B cell (primary cell): ENCODE measurements at regions not wholly inside any gene's neighbourhood (a gene's known extent, or its start where the extent isn't known, plus 50 kb on each side); places are given as distances from the start of the nearest gene placed in this dataset.

Experiments
- ATAC-seq: fragments of 200-7000 bp; cut with Tn5 transposase; one replicate; pipeline ENCODE4 v1.10.0; 2021; ENCODE audit warnings: low read depth, mild to moderate bottlenecking, moderate number of reproducible peaks, moderate library complexity
- CTCF ChIA-PET: fragments of 350-600 bp; sonication (Branson Sonifier 250); formaldehyde crosslinking; loops from one replicate; lab custom pipeline; 2021; ENCODE audit warnings: antibody characterized with exemption, inconsistent platforms; lab: Charles Lee
- POLR2A ChIA-PET: fragments of 350-600 bp; sonication (Branson Sonifier 250); formaldehyde crosslinking; loops from one replicate; lab custom pipeline; 2021; ENCODE audit warnings: antibody characterized with exemption; lab: Charles Lee
- DNase-seq: peaks from one replicate; pipeline ENCODE4 v3.0.0; 2013
- H2AFZ ChIP-seq: 2 replicates; pipeline ENCODE4 v1.6.1; 2012; ENCODE audit warnings: mild to moderate bottlenecking, low read depth, low read length; ENCODE audit not compliant: insufficient read depth, poor library complexity, severe bottlenecking
- H3K27ac ChIP-seq, 2 donors: 1 replicate in 1 of 2; 2 replicates in 1 of 2; pipeline ENCODE4 v1.5.1; 2012 to 2013; ENCODE audit warnings: low read length in 2 of 2, mild to moderate bottlenecking in 2 of 2, moderate library complexity in 1 of 2
- H3K27me3 ChIP-seq, 4 experiments: fragments of 200-600 bp in 1 of 4; sonication (generic) in 1 of 4; replicated peaks in 1 of 4; 1 replicate in 2 of 4; 2 replicates in 2 of 4; pipeline versions ENCODE4 v1.6.1 to v1.7.0; 2013 to 2016; ENCODE audit warnings: low read length in 3 of 4, mild to moderate bottlenecking in 2 of 4, mixed read lengths in 1 of 4, moderate library complexity in 1 of 4; ENCODE audit not compliant: insufficient read depth in 4 of 4, control insufficient read depth in 3 of 4; ENCODE audit errors: control extremely low read depth in 1 of 4
- H3K36me3 ChIP-seq, 2 experiments: replicated peaks in 1 of 2; 1 replicate in 1 of 2; 2 replicates in 1 of 2; pipeline versions ENCODE4 v1.6.1 to v1.7.1; 2013; ENCODE audit warnings: low read length in 1 of 2; ENCODE audit not compliant: insufficient read depth in 2 of 2, control insufficient read depth in 1 of 2; ENCODE audit errors: control extremely low read depth in 1 of 2, extremely low read depth in 1 of 2
- H3K4me1 ChIP-seq, 2 donors: fragments of 200-600 bp in 1 of 2; sonication (generic) in 1 of 2; 1 replicate in 1 of 2; 2 replicates in 1 of 2; pipeline versions ENCODE4 v1.5.1 to v1.6.1; 2013 to 2017; ENCODE audit warnings: low read length in 2 of 2; ENCODE audit not compliant: control insufficient read depth in 2 of 2, insufficient read depth in 2 of 2
- H3K4me2 ChIP-seq: replicated peaks from 2 replicates; pipeline ENCODE3; 2012; ENCODE audit warnings: mild to moderate bottlenecking, low read depth, low read length; ENCODE audit not compliant: poor library complexity, severe bottlenecking
- H3K4me3 ChIP-seq, 5 experiments: fragments of 200-600 bp in 1 of 5; sonication (generic) in 1 of 5; 1 replicate in 3 of 5; 2 replicates in 2 of 5; pipeline versions ENCODE4 v1.5.1 to v1.7.0; 2011 to 2016; ENCODE audit warnings: low read length in 4 of 5, mild to moderate bottlenecking in 4 of 5, low read depth in 2 of 5, control low read depth in 1 of 5, moderate library complexity in 1 of 5; ENCODE audit not compliant: insufficient read depth in 1 of 5; ENCODE audit errors: control extremely low read depth in 1 of 5, extremely low read depth in 1 of 5
- H3K79me2 ChIP-seq: fragments of 200-600 bp; sonication (generic); one replicate; pipeline ENCODE4 v1.6.0; 2016; ENCODE audit warnings: low read length; ENCODE audit not compliant: control insufficient read depth, insufficient read depth
- H3K9ac ChIP-seq: fragments of 200-600 bp; sonication (generic); 2 replicates; pipeline ENCODE4 v1.6.1; 2017; ENCODE audit warnings: mild to moderate bottlenecking, low read length, moderate library complexity
- H3K9me3 ChIP-seq, 3 donors: one replicate each; pipeline versions ENCODE4 v1.6.1 to v1.7.1; 2013; ENCODE audit warnings: low read length in 2 of 3; ENCODE audit not compliant: control insufficient read depth in 2 of 3, insufficient read depth in 1 of 3; ENCODE audit errors: control extremely low read depth in 1 of 3
- H4K20me1 ChIP-seq: 2 replicates; pipeline ENCODE4 v1.6.0; 2012; ENCODE audit warnings: mild to moderate bottlenecking, low read length; ENCODE audit not compliant: insufficient read depth, control insufficient read depth, poor library complexity, severe bottlenecking
- H3K27ac Mint-ChIP-seq: one replicate; pipeline ENCODE4 v1.8.0; 2021; ENCODE audit warnings: mixed read lengths
- H3K27me3 Mint-ChIP-seq: one replicate; pipeline ENCODE4 v1.8.0; 2021; ENCODE audit warnings: mixed read lengths
- H3K4me1 Mint-ChIP-seq: one replicate; pipeline ENCODE4 v1.8.0; 2021; ENCODE audit warnings: mixed read lengths
- H3K4me3 Mint-ChIP-seq: one replicate; pipeline ENCODE4 v1.8.0; 2021; ENCODE audit warnings: mixed read lengths
- H3K9me3 Mint-ChIP-seq: one replicate; pipeline ENCODE4 v1.8.0; 2022; ENCODE audit warnings: mixed read lengths; ENCODE audit not compliant: insufficient read depth
- WGBS: methylation state at CpG from one replicate; pipeline ENCODE4 v1.1.5; 2013; ENCODE audit warnings: missing lambda C conversion rate; ENCODE audit not compliant: insufficient coverage; 5-methylcytosine and 5-hydroxymethylcytosine counted together
- intact Hi-C: fragments of 100-400 bp; cut with micrococcal nuclease; formaldehyde crosslinking; loops from one replicate; pipeline ENCODE4 v1.10.0; 2022
- TF ChIP-seq, protein P1 (sequence below): fragments of 200-600 bp; IDR thresholded peaks from one replicate; pipeline ENCODE4 v1.8.0; 2022; ENCODE audit warnings: antibody characterized with exemption, mild to moderate bottlenecking

DNA sequence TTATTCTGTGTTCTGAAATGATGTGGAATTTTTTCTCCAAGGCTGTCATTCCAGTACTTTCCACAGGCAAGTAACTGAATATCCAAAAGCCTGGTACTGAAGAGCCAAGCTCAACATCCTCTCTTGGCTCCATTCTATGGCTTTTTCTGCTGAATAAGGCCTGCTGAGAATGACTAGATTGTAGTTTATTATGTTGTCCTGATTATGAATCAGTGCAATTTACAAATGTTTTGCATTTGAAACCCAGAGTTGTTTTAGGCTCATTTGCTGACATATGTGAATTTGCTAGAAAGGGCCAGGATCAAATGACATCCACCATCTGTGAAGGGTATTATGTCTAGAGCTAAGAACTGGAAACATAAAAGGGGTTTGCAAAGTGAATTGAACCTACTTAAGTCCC, 596.6 kb downstream of the KCTD12 start:
- Mint-ChIP-seq H3K4me1 (no peaks in the 10 kb centered on the region), H3K27me3 (no peaks in the 10 kb centered on the region), H3K9me3 (no peaks in the 10 kb centered on the region), H3K27ac (no peak overlapping the region), H3K4me3 (no peak overlapping the region)
- ATAC-seq (no peak), DNase-seq (no peak)
- H3K4me1 ChIP-seq, result no peaks in the 10 kb centered on the region
- no peak overlapping the region for H3K4me3 ChIP-seq
- no peaks in the 10 kb centered on the region for H4K20me1 ChIP-seq
- ChIA-PET POLR2A (no interaction called here), CTCF (no interaction called here)
- H3K79me2 ChIP-seq, result no peaks in the 10 kb centered on the region
- H3K9ac ChIP-seq, result no peak overlapping the region
- no peaks in the 10 kb centered on the region for H3K9me3 ChIP-seq
- no peak overlapping the region for H2AFZ ChIP-seq
- no peak overlapping the region for H3K27ac ChIP-seq
- H3K4me2 ChIP-seq, result no peak overlapping the region
- H3K27me3 ChIP-seq, result no peaks in the 10 kb centered on the region
- no peaks in the 10 kb centered on the region for H3K36me3 ChIP-seq
- TF ChIP-seq, protein P1, sequence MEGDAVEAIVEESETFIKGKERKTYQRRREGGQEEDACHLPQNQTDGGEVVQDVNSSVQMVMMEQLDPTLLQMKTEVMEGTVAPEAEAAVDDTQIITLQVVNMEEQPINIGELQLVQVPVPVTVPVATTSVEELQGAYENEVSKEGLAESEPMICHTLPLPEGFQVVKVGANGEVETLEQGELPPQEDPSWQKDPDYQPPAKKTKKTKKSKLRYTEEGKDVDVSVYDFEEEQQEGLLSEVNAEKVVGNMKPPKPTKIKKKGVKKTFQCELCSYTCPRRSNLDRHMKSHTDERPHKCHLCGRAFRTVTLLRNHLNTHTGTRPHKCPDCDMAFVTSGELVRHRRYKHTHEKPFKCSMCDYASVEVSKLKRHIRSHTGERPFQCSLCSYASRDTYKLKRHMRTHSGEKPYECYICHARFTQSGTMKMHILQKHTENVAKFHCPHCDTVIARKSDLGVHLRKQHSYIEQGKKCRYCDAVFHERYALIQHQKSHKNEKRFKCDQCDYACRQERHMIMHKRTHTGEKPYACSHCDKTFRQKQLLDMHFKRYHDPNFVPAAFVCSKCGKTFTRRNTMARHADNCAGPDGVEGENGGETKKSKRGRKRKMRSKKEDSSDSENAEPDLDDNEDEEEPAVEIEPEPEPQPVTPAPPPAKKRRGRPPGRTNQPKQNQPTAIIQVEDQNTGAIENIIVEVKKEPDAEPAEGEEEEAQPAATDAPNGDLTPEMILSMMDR, result no peak
- intact Hi-C loops, result no loop called here

GRCh38 chr13:76286178-76286577, 600.0 kb downstream of the KCTD12 start:
- H3K79me2 ChIP-seq, result no peaks in the 10 kb centered on the region
- H3K9ac ChIP-seq, result no peak overlapping the region
- no peaks in the 10 kb centered on the region for H3K27me3 Mint-ChIP-seq
- intact Hi-C loops, result no loop called here
- H3K27me3 ChIP-seq, result no peaks in the 10 kb centered on the region
- POLR2A ChIA-PET, result no interaction called here
- H3K27ac ChIP-seq, result no peak overlapping the region
- no peaks in the 10 kb centered on the region for H4K20me1 ChIP-seq
- CTCF ChIA-PET, result no interaction called here
- DNase-seq (no peak), ATAC-seq (no peak)
- H3K27ac Mint-ChIP-seq, result no peak overlapping the region
- H3K4me1 ChIP-seq, result no peaks in the 10 kb centered on the region
- H2AFZ ChIP-seq, result no peak overlapping the region
- no peak overlapping the region for H3K4me3 ChIP-seq
- no peaks in the 10 kb centered on the region for H3K9me3 Mint-ChIP-seq
- H3K4me1 Mint-ChIP-seq, result no peaks in the 10 kb centered on the region
- H3K4me2 ChIP-seq, result no peak overlapping the region
- H3K9me3 ChIP-seq, result no peaks in the 10 kb centered on the region
- H3K4me3 Mint-ChIP-seq, result no peak overlapping the region
- TF ChIP-seq, protein P1, result no peak
- H3K36me3 ChIP-seq, result no peaks in the 10 kb centered on the region
- WGBS, result 100% methylated on average over 1 of the region's 4 CpGs
